ENCODE measurements at regions not wholly inside any gene's neighbourhood (a gene's known extent, or its start where the extent isn't known, plus 50 kb on each side); places are given as distances from the start of the nearest gene placed in this dataset.

- Histone ChIP-seq H3K4me1 (peaks cover 3% of the 10 kb centered on the region in 2 donors), H3K36me3 (no peaks in the 10 kb centered on the region), H3K9me3 (no peaks in the 10 kb centered on the region), H3K27me3 (no peaks in the 10 kb centered on the region), H3K27ac (peak overlapping the region in 1 of 2 donors; percentile 87), H3K4me3 (no peak overlapping the region)
- intact Hi-C loops (cut with DNase I; ENCODE audit: low total_unique reads) = no loop called here
- TF ChIP-seq POLR2A (IDR thresholded peaks at IDR 0.05) (no peak), POLR2AphosphoS5 (IDR thresholded peaks at IDR 0.05) (no peak)
- TF ChIP-seq, protein P1, sequence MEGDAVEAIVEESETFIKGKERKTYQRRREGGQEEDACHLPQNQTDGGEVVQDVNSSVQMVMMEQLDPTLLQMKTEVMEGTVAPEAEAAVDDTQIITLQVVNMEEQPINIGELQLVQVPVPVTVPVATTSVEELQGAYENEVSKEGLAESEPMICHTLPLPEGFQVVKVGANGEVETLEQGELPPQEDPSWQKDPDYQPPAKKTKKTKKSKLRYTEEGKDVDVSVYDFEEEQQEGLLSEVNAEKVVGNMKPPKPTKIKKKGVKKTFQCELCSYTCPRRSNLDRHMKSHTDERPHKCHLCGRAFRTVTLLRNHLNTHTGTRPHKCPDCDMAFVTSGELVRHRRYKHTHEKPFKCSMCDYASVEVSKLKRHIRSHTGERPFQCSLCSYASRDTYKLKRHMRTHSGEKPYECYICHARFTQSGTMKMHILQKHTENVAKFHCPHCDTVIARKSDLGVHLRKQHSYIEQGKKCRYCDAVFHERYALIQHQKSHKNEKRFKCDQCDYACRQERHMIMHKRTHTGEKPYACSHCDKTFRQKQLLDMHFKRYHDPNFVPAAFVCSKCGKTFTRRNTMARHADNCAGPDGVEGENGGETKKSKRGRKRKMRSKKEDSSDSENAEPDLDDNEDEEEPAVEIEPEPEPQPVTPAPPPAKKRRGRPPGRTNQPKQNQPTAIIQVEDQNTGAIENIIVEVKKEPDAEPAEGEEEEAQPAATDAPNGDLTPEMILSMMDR (IDR thresholded peaks at IDR 0.05) = no peak
- no peak for DNase-seq (ENCODE audit: low spot score in 2 of 2)
These were observed 259.4 kb downstream of the AUH start for GRCh38 chr9:91102269-91102668.

GRCh38 chr9:91103931-91104330 is 257.8 kb downstream of the AUH start:
- no peak overlapping the region for H3K4me3 ChIP-seq
- H3K9me3 ChIP-seq = no peaks in the 10 kb centered on the region
- DNase-seq (ENCODE audit: low spot score in 2 of 2) = no peak
- intact Hi-C loops (cut with DNase I; ENCODE audit: low total_unique reads) = no loop called here
- no peaks in the 10 kb centered on the region for H3K36me3 ChIP-seq
- TF ChIP-seq POLR2A (IDR thresholded peaks at IDR 0.05) (no peak), POLR2AphosphoS5 (IDR thresholded peaks at IDR 0.05) (no peak)
- TF ChIP-seq, protein P1 (IDR thresholded peaks at IDR 0.05) = no peak
- H3K27me3 ChIP-seq = no peaks in the 10 kb centered on the region
- no peak overlapping the region for H3K27ac ChIP-seq
- H3K4me1 ChIP-seq = peaks cover 3% of the 10 kb centered on the region in 2 donors

- TF ChIP-seq POLR2A (IDR thresholded peaks at IDR 0.05) (no peak), POLR2AphosphoS5 (IDR thresholded peaks at IDR 0.05) (no peak)
- TF ChIP-seq, protein P1 (IDR thresholded peaks at IDR 0.05) = no peak
- Histone ChIP-seq H3K36me3 (no peaks in the 10 kb centered on the region), H3K27ac (peak overlapping the region in 1 of 2 donors; percentile 44), H3K4me3 (no peak overlapping the region), H3K4me1 (no peaks in the 10 kb centered on the region), H3K9me3 (peaks cover 7 to 15% of the 10 kb centered on the region in 2 donors), H3K27me3 (no peaks in the 10 kb centered on the region)
- DNase-seq (ENCODE audit: low spot score in 2 of 2) = no peak
- intact Hi-C loops (cut with DNase I; ENCODE audit: low total_unique reads) = no loop called here
These were observed 255.2 kb downstream of the AUH start for GRCh38 chr9:91106415-91107081.

GRCh38 chr9:91111226-91111625 is 250.5 kb downstream of the AUH start:
- Histone ChIP-seq H3K4me3 (no peak overlapping the region), H3K9me3 (peaks cover 7 to 15% of the 10 kb centered on the region in 2 donors), H3K27me3 (no peaks in the 10 kb centered on the region), H3K27ac (no peak overlapping the region), H3K4me1 (no peaks in the 10 kb centered on the region), H3K36me3 (no peaks in the 10 kb centered on the region)
- DNase-seq (ENCODE audit: low spot score in 2 of 2) = no peak
- TF ChIP-seq POLR2A (IDR thresholded peaks at IDR 0.05) = no peak
- intact Hi-C loops (cut with DNase I; ENCODE audit: low total_unique reads) = no loop called here

GRCh38 chr9:91111876-91112275 is 249.8 kb downstream of the AUH start:
- no peaks in the 10 kb centered on the region for H3K36me3 ChIP-seq
- intact Hi-C loops (cut with DNase I; ENCODE audit: low total_unique reads) = no loop called here
- H3K4me3 ChIP-seq = no peak overlapping the region
- no peak overlapping the region for H3K27ac ChIP-seq
- DNase-seq (ENCODE audit: low spot score in 2 of 2) = no peak
- no peaks in the 10 kb centered on the region for H3K4me1 ChIP-seq
- TF ChIP-seq POLR2AphosphoS5 (IDR thresholded peaks at IDR 0.05) (no peak), POLR2A (IDR thresholded peaks at IDR 0.05) (no peak)
- TF ChIP-seq, protein P1 (IDR thresholded peaks at IDR 0.05) = no peak
- no peaks in the 10 kb centered on the region for H3K27me3 ChIP-seq
- peaks cover 7 to 15% of the 10 kb centered on the region in 2 donors for H3K9me3 ChIP-seq

All from breast epithelium (tissue), 4 donors.